SKM-1 (cell line): ENCODE measurements at regions not wholly inside any gene's neighbourhood (a gene's known extent, or its start where the extent isn't known, plus 50 kb on each side); places are given as distances from the start of the nearest gene placed in this dataset.

Experiments used
- DNase-seq: peaks from one replicate; lab custom pipeline; 2025; ENCODE audit not compliant: unreplicated experiment; lab: John Stamatoyannopoulos, UW

GRCh38 chr7:46652317-46652716, 731.2 kb upstream of the IGFBP3 start:
- no peak for DNase-seq

- DNase-seq, result no peak
Measured at GRCh38 chr7:46651561-46652088, 730.6 kb upstream of the IGFBP3 start.

- DNase-seq, result no peak
Measured at GRCh38 chr7:46651070-46651469, 730.0 kb upstream of the IGFBP3 start.

- DNase-seq, result no peak
Measured at GRCh38 chr7:46649876-46650275, 728.8 kb upstream of the IGFBP3 start.

- no peak for DNase-seq
Measured at GRCh38 chr7:46637793-46638735, 717.0 kb upstream of the IGFBP3 start.

- DNase-seq, result no peak
Measured at GRCh38 chr7:46636022-46636421, 715.0 kb upstream of the IGFBP3 start.

- no peak for DNase-seq
Measured at GRCh38 chr7:46633630-46634240, 712.7 kb upstream of the IGFBP3 start.

GRCh38 chr7:46633200-46633599, 712.1 kb upstream of the IGFBP3 start:
- no peak for DNase-seq

GRCh38 chr7:46630031-46630430, 709.0 kb upstream of the IGFBP3 start:
- no peak for DNase-seq

- no peak for DNase-seq
Measured at GRCh38 chr7:46628389-46628788, 707.3 kb upstream of the IGFBP3 start.

- DNase-seq, result no peak
Measured at GRCh38 chr7:46626691-46627310, 705.7 kb upstream of the IGFBP3 start.

- no peak for DNase-seq
Measured at GRCh38 chr7:46626261-46626660, 705.2 kb upstream of the IGFBP3 start.

GRCh38 chr7:46625032-46625431, 704.0 kb upstream of the IGFBP3 start:
- DNase-seq, result no peak

GRCh38 chr7:46622251-46622650, 701.2 kb upstream of the IGFBP3 start:
- no peak for DNase-seq

GRCh38 chr7:46619723-46620310, 698.7 kb upstream of the IGFBP3 start:
- DNase-seq, result no peak

GRCh38 chr7:46616636-46617035, 695.6 kb upstream of the IGFBP3 start:
- DNase-seq, result no peak

- no peak for DNase-seq
Measured at GRCh38 chr7:46613551-46613950, 692.5 kb upstream of the IGFBP3 start.

- DNase-seq, result no peak
Measured at GRCh38 chr7:46613116-46613515, 692.0 kb upstream of the IGFBP3 start.

- no peak for DNase-seq
Measured at GRCh38 chr7:46611508-46611907, 690.4 kb upstream of the IGFBP3 start.

GRCh38 chr7:46610746-46611145, 689.7 kb upstream of the IGFBP3 start:
- no peak for DNase-seq

- DNase-seq, result no peak
Measured at GRCh38 chr7:46607176-46607575, 686.1 kb upstream of the IGFBP3 start.
